HG03342 (cell line): ENCODE measurements at regions not wholly inside any gene's neighbourhood (a gene's known extent, or its start where the extent isn't known, plus 50 kb on each side); places are given as distances from the start of the nearest gene placed in this dataset.

ENCODE experiments used
- ATAC-seq: cut with Tn5 transposase; IDR thresholded peaks from one replicate; pipeline ENCODE4 v1.9.1; 2021; ENCODE audit warnings: mild to moderate bottlenecking, moderate library complexity; ENCODE audit not compliant: unreplicated experiment

GRCh38 chr3:28868897-28869296, 412.0 kb upstream of the RBMS3 start:
- ATAC-seq = no peak

- ATAC-seq = no peak
Observed at GRCh38 chr3:28877912-28878311, 403.0 kb upstream of the RBMS3 start.

- ATAC-seq = no peak
Observed at GRCh38 chr3:28890373-28890772, 390.5 kb upstream of the RBMS3 start.

GRCh38 chr3:28891485-28891884, 389.4 kb upstream of the RBMS3 start:
- ATAC-seq = no peak

GRCh38 chr3:28900301-28900700, 380.6 kb upstream of the RBMS3 start:
- no peak for ATAC-seq

- ATAC-seq = no peak
Observed at GRCh38 chr3:28901018-28901417, 379.9 kb upstream of the RBMS3 start.

- ATAC-seq = no peak
Observed at GRCh38 chr3:28903171-28903601, 377.7 kb upstream of the RBMS3 start.

- no peak for ATAC-seq
Observed at GRCh38 chr3:28905798-28906197, 375.1 kb upstream of the RBMS3 start.

- no peak for ATAC-seq
Observed at GRCh38 chr3:28906561-28907310, 374.1 kb upstream of the RBMS3 start.

GRCh38 chr3:28907616-28908015, 373.3 kb upstream of the RBMS3 start:
- ATAC-seq = no peak

- ATAC-seq = no peak
Observed at GRCh38 chr3:28912120-28912885, 368.6 kb upstream of the RBMS3 start.

- no peak for ATAC-seq
Observed at GRCh38 chr3:28915741-28916500, 364.9 kb upstream of the RBMS3 start.

- peak; percentile 91 for ATAC-seq
Observed at GRCh38 chr3:28916713-28917499, 364.0 kb upstream of the RBMS3 start.

GRCh38 chr3:28917895-28918475, 362.9 kb upstream of the RBMS3 start:
- no peak for ATAC-seq

- no peak for ATAC-seq
Observed at GRCh38 chr3:28922376-28922775, 358.5 kb upstream of the RBMS3 start.

- ATAC-seq = no peak
Observed at GRCh38 chr3:28923994-28924393, 356.9 kb upstream of the RBMS3 start.

- ATAC-seq = no peak
Observed at GRCh38 chr3:28924744-28925360, 356.0 kb upstream of the RBMS3 start.

GRCh38 chr3:28933337-28933736, 347.5 kb upstream of the RBMS3 start:
- ATAC-seq = no peak

GRCh38 chr3:28934126-28934813, 346.6 kb upstream of the RBMS3 start:
- peak; percentile 52 for ATAC-seq
